Fibroblast of lung (primary cell): ENCODE measurements at regions not wholly inside any gene's neighbourhood (a gene's known extent, or its start where the extent isn't known, plus 50 kb on each side); places are given as distances from the start of the nearest gene placed in this dataset.

Source experiments
- EZH2 ChIP-seq: IDR thresholded peaks from 2 replicates; pipeline ENCODE4 v1.5.1; 2012; ENCODE audit warnings: low read length, control low read depth, mild to moderate bottlenecking; ENCODE audit errors: missing control alignments
- TF ChIP-seq, protein P1 (sequence below), 2 donors: IDR thresholded peaks in 1 of 2; conservative IDR thresholded peaks in 1 of 2; 1 replicate in 1 of 2; 2 replicates in 1 of 2; pipeline ENCODE4 v1.5.1; 2011 to 2012; ENCODE audit warnings: low read length in 2 of 2, control low read depth in 1 of 2, inconsistent platforms in 1 of 2, low read depth in 1 of 2, mild to moderate bottlenecking in 1 of 2

DNA sequence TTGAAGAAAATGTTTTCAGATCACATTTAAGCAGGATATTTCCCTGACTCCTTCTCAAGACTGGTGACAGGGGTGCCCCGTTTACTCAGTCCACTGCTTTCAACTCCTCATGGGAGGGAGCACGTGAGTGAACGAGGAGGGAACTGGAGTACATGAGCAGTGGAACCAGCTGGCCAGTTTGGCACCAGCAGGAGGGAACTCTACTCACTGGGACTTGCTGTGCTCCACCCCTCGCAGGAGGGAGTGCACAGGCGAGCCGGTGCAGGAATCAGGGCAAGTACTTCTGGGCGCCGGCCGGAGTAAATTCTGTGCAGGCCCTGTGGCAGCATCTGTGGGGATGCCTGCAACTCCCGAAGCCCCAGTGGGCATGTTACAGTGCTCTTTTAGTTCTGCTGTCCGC, 1941.1 kb upstream of the C9orf72 start:
- TF ChIP-seq, protein P1, sequence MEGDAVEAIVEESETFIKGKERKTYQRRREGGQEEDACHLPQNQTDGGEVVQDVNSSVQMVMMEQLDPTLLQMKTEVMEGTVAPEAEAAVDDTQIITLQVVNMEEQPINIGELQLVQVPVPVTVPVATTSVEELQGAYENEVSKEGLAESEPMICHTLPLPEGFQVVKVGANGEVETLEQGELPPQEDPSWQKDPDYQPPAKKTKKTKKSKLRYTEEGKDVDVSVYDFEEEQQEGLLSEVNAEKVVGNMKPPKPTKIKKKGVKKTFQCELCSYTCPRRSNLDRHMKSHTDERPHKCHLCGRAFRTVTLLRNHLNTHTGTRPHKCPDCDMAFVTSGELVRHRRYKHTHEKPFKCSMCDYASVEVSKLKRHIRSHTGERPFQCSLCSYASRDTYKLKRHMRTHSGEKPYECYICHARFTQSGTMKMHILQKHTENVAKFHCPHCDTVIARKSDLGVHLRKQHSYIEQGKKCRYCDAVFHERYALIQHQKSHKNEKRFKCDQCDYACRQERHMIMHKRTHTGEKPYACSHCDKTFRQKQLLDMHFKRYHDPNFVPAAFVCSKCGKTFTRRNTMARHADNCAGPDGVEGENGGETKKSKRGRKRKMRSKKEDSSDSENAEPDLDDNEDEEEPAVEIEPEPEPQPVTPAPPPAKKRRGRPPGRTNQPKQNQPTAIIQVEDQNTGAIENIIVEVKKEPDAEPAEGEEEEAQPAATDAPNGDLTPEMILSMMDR (conservative IDR thresholded peaks at IDR 0.05 in 1 of 2, IDR thresholded peaks at IDR 0.05 in 1 of 2; ENCODE audit: low read depth in 1 of 2, low read length in 2 of 2): no peak
- TF ChIP-seq EZH2: no peak
